ENCODE measurements at regions not wholly inside any gene's neighbourhood (a gene's known extent, or its start where the extent isn't known, plus 50 kb on each side); places are given as distances from the start of the nearest gene placed in this dataset.

GRCh38 chr13:99659226-99659625, 158.0 kb downstream of the TM9SF2 start:
- ATAC-seq (no peak), DNase-seq (no peak)
- intact Hi-C loops (cut with DNase I), result loop anchor here in 1 of 2 donors (10.0 kb wide), 1 partner anchor 856 kb away; no protein-coding TSS in a partner anchor
- Histone ChIP-seq H3K4me1 (peaks cover 5 to 16% of the 10 kb centered on the region in 2 donors), H3K27ac (no peak overlapping the region), H3K9me3 (no peaks in the 10 kb centered on the region), H3K36me3 (no peaks in the 10 kb centered on the region), H3K27me3 (peaks cover 4 to 34% of the 10 kb centered on the region in 2 donors), H3K4me3 (no peak overlapping the region)
- TF ChIP-seq CTCF (IDR thresholded peaks at IDR 0.05), result no peak

GRCh38 chr13:99658261-99658991, 157.2 kb downstream of the TM9SF2 start:
- TF ChIP-seq CTCF (IDR thresholded peaks at IDR 0.05), result peak in 1 of 2 donors; percentile 26
- no peaks in the 10 kb centered on the region for H3K9me3 ChIP-seq
- no peaks in the 10 kb centered on the region for H3K36me3 ChIP-seq
- peaks cover 4 to 29% of the 10 kb centered on the region in 2 donors for H3K27me3 ChIP-seq
- peaks cover 5 to 16% of the 10 kb centered on the region in 2 donors for H3K4me1 ChIP-seq
- ATAC-seq (peak; percentile 78), DNase-seq (peak; percentile 51 to 88 (median 76))
- H3K4me3 ChIP-seq, result peak overlapping the region; percentile 42 to 43
- H3K27ac ChIP-seq, result peak overlapping the region; percentile 55 to 83
- intact Hi-C loops (cut with DNase I), result loop anchor here in 1 of 2 donors (10.0 kb wide), 1 partner anchor 856 kb away; no protein-coding TSS in a partner anchor

GRCh38 chr13:99657848-99658260, 156.6 kb downstream of the TM9SF2 start:
- Histone ChIP-seq H3K4me1 (peaks cover 5 to 16% of the 10 kb centered on the region in 2 donors), H3K36me3 (no peaks in the 10 kb centered on the region), H3K9me3 (no peaks in the 10 kb centered on the region), H3K27me3 (peaks cover 4 to 25% of the 10 kb centered on the region in 2 donors), H3K27ac (peak overlapping the region; percentile 55 to 83), H3K4me3 (peak overlapping the region; percentile 42 to 43)
- DNase-seq, result peak in 3 of 4 donors; percentile 30 to 79 (median 53)
- peak; percentile 50 for ATAC-seq
- intact Hi-C loops (cut with DNase I), result loop anchor here in 1 of 2 donors (10.0 kb wide), 1 partner anchor 857 kb away; no protein-coding TSS in a partner anchor
- no peak for TF ChIP-seq CTCF (IDR thresholded peaks at IDR 0.05)

GRCh38 chr13:99656844-99657381, 155.6 kb downstream of the TM9SF2 start:
- intact Hi-C loops (cut with DNase I), result loop anchor here in 1 of 2 donors (10.0 kb wide), 1 partner anchor 858 kb away; no protein-coding TSS in a partner anchor
- no peak for DNase-seq
- Histone ChIP-seq H3K27me3 (peaks cover 4 to 25% of the 10 kb centered on the region in 2 donors), H3K4me1 (peaks cover 5 to 16% of the 10 kb centered on the region in 2 donors), H3K36me3 (no peaks in the 10 kb centered on the region), H3K9me3 (no peaks in the 10 kb centered on the region), H3K4me3 (no peak overlapping the region), H3K27ac (no peak overlapping the region)
- TF ChIP-seq CTCF (IDR thresholded peaks at IDR 0.05), result no peak
- no peak for ATAC-seq

Measured in left lung (tissue), 4 donors.